DND-41 (cell line): ENCODE measurements at regions not wholly inside any gene's neighbourhood (a gene's known extent, or its start where the extent isn't known, plus 50 kb on each side); places are given as distances from the start of the nearest gene placed in this dataset.
"Not testable (repeated sequence)": the region's sequence is repeated elsewhere in the genome, so short reads cannot be mapped to it uniquely, and the experiment has no call there.

Source experiments
- ATAC-seq: fragments of 200-7000 bp; cut with Tn5 transposase; 3 replicates; pipeline ENCODE4 v1.9.1; 2021; ENCODE audit warnings: low read depth; ENCODE audit not compliant: insufficient read depth
- DNase-seq: peaks from one replicate; pipeline ENCODE4 v3.0.0-alpha.2; 2020
- H2AFZ ChIP-seq: 2 replicates; pipeline ENCODE4 v1.6.0; 2012; ENCODE audit warnings: low read depth, low read length
- H3K27ac ChIP-seq: 2 replicates; pipeline ENCODE4 v1.5.1; 2012; ENCODE audit warnings: low read length, inconsistent platforms
- H3K27me3 ChIP-seq: fragments of 200-600 bp; sonication (generic); 2 replicates; pipeline ENCODE4 v1.6.0; 2012; ENCODE audit warnings: low read length, mild to moderate bottlenecking, inconsistent platforms; ENCODE audit not compliant: insufficient read depth, poor library complexity
- H3K36me3 ChIP-seq: 2 replicates; pipeline ENCODE4 v1.5.1; 2012; ENCODE audit warnings: low read length, inconsistent platforms; ENCODE audit not compliant: insufficient read depth
- H3K4me1 ChIP-seq: 2 replicates; pipeline ENCODE4 v1.5.1; 2012; ENCODE audit warnings: mild to moderate bottlenecking, low read length; ENCODE audit not compliant: insufficient read depth
- H3K4me2 ChIP-seq: 2 replicates; pipeline ENCODE4 v1.6.0; 2012; ENCODE audit warnings: mild to moderate bottlenecking, moderate library complexity, low read length, inconsistent platforms; ENCODE audit not compliant: insufficient read depth
- H3K4me3 ChIP-seq, 2 experiments: fragments of 200-600 bp in 1 of 2; shearing (Covaris generic) in 1 of 2; 2 replicates each; pipeline ENCODE4 v1.5.1; 2012 to 2016; ENCODE audit warnings: inconsistent platforms in 2 of 2, low read length in 2 of 2, mild to moderate bottlenecking in 2 of 2, low read depth in 1 of 2, moderate library complexity in 1 of 2
- H3K79me2 ChIP-seq: 2 replicates; pipeline ENCODE4 v1.6.0; 2012; ENCODE audit warnings: low read length, inconsistent platforms; ENCODE audit not compliant: insufficient read depth
- H3K9ac ChIP-seq: 2 replicates; pipeline ENCODE4 v1.6.0; 2012; ENCODE audit warnings: low read depth, mild to moderate bottlenecking, inconsistent platforms, low read length, moderate library complexity
- H3K9me3 ChIP-seq: 2 replicates; pipeline ENCODE4 v1.5.1; 2012; ENCODE audit warnings: low read length, moderate library complexity, mild to moderate bottlenecking, inconsistent platforms; ENCODE audit not compliant: insufficient read depth, severe bottlenecking
- H4K20me1 ChIP-seq: 2 replicates; pipeline ENCODE4 v1.6.0; 2012; ENCODE audit warnings: low read length; ENCODE audit not compliant: insufficient read depth
- EZH2 ChIP-seq: IDR thresholded peaks from 3 replicates; pipeline ENCODE4 v1.6.1; 2012; ENCODE audit warnings: borderline replicate concordance, low read depth, mild to moderate bottlenecking, moderate library complexity, low read length, inconsistent platforms; ENCODE audit not compliant: severe bottlenecking
- TF ChIP-seq, protein P1 (sequence below): IDR thresholded peaks from 2 replicates; pipeline ENCODE4 v1.5.1; 2012; ENCODE audit warnings: borderline replicate concordance, low read length, moderate library complexity, mild to moderate bottlenecking; ENCODE audit not compliant: poor library complexity, severe bottlenecking; ENCODE audit errors: extremely low read depth

DNA sequence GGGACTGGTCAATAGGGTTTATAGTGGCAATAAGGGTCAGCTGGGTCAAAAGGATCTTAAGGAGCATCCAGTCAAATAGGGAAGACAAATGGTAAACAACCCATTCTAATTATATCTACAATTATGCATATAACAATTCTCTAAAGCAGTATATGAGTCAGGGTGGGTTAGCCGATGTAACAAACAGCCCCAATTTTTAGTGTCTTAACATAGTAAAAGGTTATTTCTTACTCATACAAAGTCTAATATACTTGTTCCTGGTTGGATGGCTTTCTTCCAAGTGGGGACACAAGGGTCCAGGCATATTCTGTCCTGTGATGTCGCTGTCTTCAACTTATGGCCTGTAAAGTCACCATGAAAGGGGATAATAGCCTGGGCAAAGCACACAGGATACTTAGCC, 97.9 kb upstream of the GALNT15 start:
- TF ChIP-seq EZH2: no peak
- TF ChIP-seq, protein P1, sequence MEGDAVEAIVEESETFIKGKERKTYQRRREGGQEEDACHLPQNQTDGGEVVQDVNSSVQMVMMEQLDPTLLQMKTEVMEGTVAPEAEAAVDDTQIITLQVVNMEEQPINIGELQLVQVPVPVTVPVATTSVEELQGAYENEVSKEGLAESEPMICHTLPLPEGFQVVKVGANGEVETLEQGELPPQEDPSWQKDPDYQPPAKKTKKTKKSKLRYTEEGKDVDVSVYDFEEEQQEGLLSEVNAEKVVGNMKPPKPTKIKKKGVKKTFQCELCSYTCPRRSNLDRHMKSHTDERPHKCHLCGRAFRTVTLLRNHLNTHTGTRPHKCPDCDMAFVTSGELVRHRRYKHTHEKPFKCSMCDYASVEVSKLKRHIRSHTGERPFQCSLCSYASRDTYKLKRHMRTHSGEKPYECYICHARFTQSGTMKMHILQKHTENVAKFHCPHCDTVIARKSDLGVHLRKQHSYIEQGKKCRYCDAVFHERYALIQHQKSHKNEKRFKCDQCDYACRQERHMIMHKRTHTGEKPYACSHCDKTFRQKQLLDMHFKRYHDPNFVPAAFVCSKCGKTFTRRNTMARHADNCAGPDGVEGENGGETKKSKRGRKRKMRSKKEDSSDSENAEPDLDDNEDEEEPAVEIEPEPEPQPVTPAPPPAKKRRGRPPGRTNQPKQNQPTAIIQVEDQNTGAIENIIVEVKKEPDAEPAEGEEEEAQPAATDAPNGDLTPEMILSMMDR: no peak
- Histone ChIP-seq H2AFZ (no peak overlapping the region), H3K4me1 (no peaks in the 10 kb centered on the region), H3K79me2 (no peaks in the 10 kb centered on the region), H3K4me2 (no peak overlapping the region), H3K36me3 (no peaks in the 10 kb centered on the region), H3K27me3 (no peaks in the 10 kb centered on the region), H3K9ac (no peak overlapping the region), H4K20me1 (no peaks in the 10 kb centered on the region), H3K9me3 (peaks cover 11% of the 10 kb centered on the region), H3K27ac (no peak overlapping the region), H3K4me3 (no peak overlapping the region)
- no peak for ATAC-seq
- DNase-seq: no peak

DNA sequence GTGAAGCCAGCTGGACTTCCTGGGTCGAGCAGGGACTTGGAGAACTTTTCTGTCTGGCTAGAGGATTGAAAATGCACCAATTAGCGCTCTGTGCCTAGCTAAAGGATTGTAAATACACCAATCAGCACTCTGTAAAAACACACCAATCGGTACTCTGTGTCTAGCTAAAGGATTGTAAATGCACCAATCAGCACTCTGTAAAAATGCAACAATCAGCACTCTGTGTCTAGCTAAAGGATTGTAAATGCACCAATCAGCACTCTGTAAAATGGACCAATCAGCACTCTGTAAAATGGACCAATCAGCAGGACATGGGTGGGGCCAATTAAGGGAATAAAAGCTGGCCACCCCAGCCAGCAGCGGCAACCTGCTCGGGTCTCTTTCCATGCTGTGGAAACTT, 97.3 kb upstream of the GALNT15 start:
- H3K9ac ChIP-seq, H3K36me3 ChIP-seq, ATAC-seq, H3K4me1 ChIP-seq, H3K4me2 ChIP-seq, H3K27me3 ChIP-seq, H3K27ac ChIP-seq, H3K79me2 ChIP-seq, DNase-seq, H3K4me3 ChIP-seq, H2AFZ ChIP-seq, H4K20me1 ChIP-seq: not testable (repeated sequence)
- H3K9me3 ChIP-seq: peaks cover 14% of the 10 kb centered on the region

DNA sequence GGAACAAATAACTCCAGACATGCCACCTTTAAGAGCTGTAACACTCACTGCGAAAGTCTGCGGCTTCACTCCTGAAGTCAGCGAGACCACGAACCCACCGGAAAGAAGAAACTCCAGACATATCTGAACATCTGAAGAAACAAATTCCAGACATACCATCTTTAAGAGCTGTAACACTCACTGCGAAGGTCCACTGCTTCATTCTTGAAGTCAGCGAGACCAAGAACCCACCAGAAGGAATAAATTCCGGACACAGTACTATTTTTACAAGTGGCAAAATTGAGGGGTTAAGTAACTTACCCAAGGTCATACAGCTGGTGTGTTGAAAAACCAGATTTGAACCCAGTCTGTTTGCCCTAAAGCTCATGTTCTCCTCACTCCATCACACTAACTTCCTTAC, 96.8 kb upstream of the GALNT15 start:
- H3K79me2 ChIP-seq, DNase-seq, H3K9ac ChIP-seq, H4K20me1 ChIP-seq, H2AFZ ChIP-seq, H3K4me2 ChIP-seq, H3K4me3 ChIP-seq, H3K27ac ChIP-seq, ATAC-seq, H3K36me3 ChIP-seq, H3K27me3 ChIP-seq, H3K4me1 ChIP-seq: not testable (repeated sequence)
- H3K9me3 ChIP-seq: peaks cover 14% of the 10 kb centered on the region

DNA sequence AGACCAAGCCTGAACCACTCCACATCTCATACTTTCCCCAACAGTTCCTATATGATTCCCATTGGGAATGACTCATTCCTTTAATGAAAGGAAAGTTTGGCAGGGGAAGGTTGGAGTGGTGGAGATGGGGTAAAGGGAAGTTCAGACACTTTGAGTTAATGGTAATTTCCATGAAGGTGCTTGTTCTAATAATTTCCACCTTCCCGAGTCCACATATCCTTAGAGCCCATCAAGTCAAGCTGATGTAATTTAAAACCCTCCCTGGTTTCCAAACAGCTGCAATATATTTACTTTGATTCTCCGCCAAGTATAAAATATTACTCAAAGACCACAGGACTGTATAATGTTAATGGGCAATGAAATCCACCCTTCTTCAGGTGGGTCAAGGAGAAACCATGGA, 95.0 kb upstream of the GALNT15 start:
- Histone ChIP-seq H3K9ac (no peak overlapping the region), H3K79me2 (no peaks in the 10 kb centered on the region), H3K9me3 (peaks cover 17% of the 10 kb centered on the region), H3K4me3 (no peak overlapping the region), H3K4me1 (no peaks in the 10 kb centered on the region), H3K36me3 (no peaks in the 10 kb centered on the region), H3K27me3 (no peaks in the 10 kb centered on the region), H4K20me1 (no peaks in the 10 kb centered on the region), H3K27ac (no peak overlapping the region), H2AFZ (no peak overlapping the region), H3K4me2 (no peak overlapping the region)
- TF ChIP-seq, protein P1: no peak
- no peak for TF ChIP-seq EZH2
- DNase-seq (no peak), ATAC-seq (no peak)

DNA sequence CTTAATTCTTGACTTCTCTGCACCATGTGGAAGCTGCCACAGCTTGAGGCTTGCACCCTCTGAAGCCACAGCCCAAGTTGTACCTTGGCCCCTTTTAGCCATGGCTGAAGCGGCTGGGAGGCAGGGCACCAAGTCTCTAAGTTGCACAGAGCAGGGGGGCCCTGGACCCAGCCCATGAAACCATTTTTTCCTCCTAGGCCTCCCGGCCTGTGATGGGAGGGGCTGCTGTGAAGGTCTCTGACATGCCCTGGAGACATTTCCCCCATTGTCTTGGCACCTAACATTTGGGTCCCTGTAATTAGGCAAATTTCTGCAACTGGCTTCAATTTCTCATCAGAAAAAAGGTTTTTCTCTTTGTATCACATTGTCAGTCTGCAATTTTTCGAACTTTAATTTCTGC, 92.8 kb upstream of the GALNT15 start:
- DNase-seq (no peak), ATAC-seq (no peak)
- Histone ChIP-seq H3K9ac (no peak overlapping the region), H4K20me1 (no peaks in the 10 kb centered on the region), H3K4me1 (no peaks in the 10 kb centered on the region), H3K4me2 (no peak overlapping the region), H2AFZ (no peak overlapping the region), H3K79me2 (no peaks in the 10 kb centered on the region), H3K9me3 (peaks cover 17% of the 10 kb centered on the region), H3K27ac (no peak overlapping the region), H3K4me3 (no peak overlapping the region), H3K36me3 (no peaks in the 10 kb centered on the region), H3K27me3 (no peaks in the 10 kb centered on the region)
- no peak for TF ChIP-seq EZH2
- TF ChIP-seq, protein P1: no peak
